ENCODE measurements at regions not wholly inside any gene's neighbourhood (a gene's known extent, or its start where the extent isn't known, plus 50 kb on each side); places are given as distances from the start of the nearest gene placed in this dataset.

DNA sequence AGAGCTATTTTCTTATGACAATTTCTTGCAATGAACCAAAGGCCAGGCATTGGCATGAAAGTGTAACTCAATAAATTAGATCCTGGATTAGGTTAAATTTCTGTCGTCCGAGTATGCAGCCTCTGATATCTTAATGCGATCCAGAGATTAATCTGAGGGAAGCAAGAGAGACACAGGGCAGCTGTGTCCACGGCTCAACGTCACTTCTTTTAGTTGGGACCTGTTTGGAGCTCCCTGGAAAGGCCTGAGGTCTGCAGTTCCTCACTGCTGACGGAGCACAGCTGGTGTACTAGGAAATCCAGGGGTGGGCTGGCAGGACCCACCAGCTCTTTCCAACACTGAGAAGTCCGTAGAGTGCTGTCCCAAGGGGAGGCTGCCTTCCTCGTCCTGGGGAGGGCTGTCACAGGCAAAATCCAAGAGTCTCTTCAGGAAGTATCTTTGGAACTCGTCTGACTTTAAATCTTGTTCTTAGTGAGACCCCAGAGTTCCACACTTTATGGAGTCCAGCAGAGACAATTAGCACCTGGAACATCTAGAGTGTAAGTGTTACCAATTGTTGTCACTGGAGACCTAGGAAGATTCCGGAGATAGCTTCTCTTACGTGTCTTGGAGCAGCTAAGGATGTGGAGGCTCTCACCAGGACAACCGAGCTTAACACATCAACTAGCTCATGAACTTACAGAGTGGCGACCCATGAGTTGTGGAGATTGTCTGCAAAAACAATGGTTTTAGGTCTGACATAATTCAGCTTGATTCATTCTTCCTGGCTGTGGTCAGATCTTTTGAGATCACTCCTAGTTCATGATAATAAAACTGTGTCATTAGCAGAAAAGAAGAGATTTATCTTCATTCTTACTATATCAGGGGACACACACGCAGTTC is 173.7 kb downstream of the ACKR3 start:
- WGBS, 2 donors, result 70 to 76% methylated on average over 14 of the region's 14 CpGs

DNA sequence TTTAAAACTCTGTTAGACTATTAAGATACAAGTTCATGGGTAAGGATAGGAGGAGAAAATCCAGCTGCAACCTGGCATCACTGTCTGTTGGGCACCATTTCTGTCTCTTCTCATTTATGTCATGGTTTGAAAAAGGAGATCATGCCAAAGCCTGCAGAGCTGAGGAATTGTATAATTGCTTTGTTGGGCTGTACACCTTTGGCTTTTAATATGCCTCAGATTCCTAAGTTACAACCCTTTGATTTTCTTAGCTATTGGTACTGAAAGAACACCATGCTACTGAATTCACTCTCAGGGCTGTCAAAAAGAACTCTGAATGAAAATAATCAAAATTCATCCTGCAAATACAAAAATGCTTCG is 174.3 kb downstream of the ACKR3 start:
- Histone ChIP-seq H3K36me3 (no peaks in the 10 kb centered on the region), H3K9me3 (no peaks in the 10 kb centered on the region), H3K4me3 (no peak overlapping the region), H3K27me3 (no peaks in the 10 kb centered on the region), H3K4me1 (peaks cover 0 to 7% (median 2%) of the 10 kb centered on the region in 4 donors), H3K27ac (peak overlapping the region in 1 of 4 donors; percentile 9)
- 60 to 79% methylated on average over 1 of the region's 1 CpG for WGBS, 2 donors
- TF ChIP-seq, protein P1, sequence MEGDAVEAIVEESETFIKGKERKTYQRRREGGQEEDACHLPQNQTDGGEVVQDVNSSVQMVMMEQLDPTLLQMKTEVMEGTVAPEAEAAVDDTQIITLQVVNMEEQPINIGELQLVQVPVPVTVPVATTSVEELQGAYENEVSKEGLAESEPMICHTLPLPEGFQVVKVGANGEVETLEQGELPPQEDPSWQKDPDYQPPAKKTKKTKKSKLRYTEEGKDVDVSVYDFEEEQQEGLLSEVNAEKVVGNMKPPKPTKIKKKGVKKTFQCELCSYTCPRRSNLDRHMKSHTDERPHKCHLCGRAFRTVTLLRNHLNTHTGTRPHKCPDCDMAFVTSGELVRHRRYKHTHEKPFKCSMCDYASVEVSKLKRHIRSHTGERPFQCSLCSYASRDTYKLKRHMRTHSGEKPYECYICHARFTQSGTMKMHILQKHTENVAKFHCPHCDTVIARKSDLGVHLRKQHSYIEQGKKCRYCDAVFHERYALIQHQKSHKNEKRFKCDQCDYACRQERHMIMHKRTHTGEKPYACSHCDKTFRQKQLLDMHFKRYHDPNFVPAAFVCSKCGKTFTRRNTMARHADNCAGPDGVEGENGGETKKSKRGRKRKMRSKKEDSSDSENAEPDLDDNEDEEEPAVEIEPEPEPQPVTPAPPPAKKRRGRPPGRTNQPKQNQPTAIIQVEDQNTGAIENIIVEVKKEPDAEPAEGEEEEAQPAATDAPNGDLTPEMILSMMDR (IDR thresholded peaks at IDR 0.05), result no peak
- TF ChIP-seq POLR2A (IDR thresholded peaks at IDR 0.05) (no peak), EP300 (IDR thresholded peaks at IDR 0.05) (no peak), POLR2AphosphoS5 (IDR thresholded peaks at IDR 0.05) (no peak)
- no peak for DNase-seq
- intact Hi-C loops (cut with DNase I), result no loop called here

More for the DNA sequence above, 173.7 kb downstream of the ACKR3 start:
- intact Hi-C loops (cut with DNase I), result no loop called here
- Histone ChIP-seq H3K36me3 (no peaks in the 10 kb centered on the region), H3K27ac (peak overlapping the region; percentile 17 to 59 (median 39)), H3K4me1 (peaks cover 0 to 7% (median 2%) of the 10 kb centered on the region in 4 donors), H3K27me3 (no peaks in the 10 kb centered on the region), H3K9me3 (no peaks in the 10 kb centered on the region), H3K4me3 (no peak overlapping the region)
- peak; percentile 74 for DNase-seq
- TF ChIP-seq, protein P1 (IDR thresholded peaks at IDR 0.05), result no peak
- no peak for TF ChIP-seq POLR2A (IDR thresholded peaks at IDR 0.05)
- TF ChIP-seq POLR2AphosphoS5 (IDR thresholded peaks at IDR 0.05), result peak in 2 of 4 donors; percentile 48 to 55
- no peak for TF ChIP-seq EP300 (IDR thresholded peaks at IDR 0.05)

DNA sequence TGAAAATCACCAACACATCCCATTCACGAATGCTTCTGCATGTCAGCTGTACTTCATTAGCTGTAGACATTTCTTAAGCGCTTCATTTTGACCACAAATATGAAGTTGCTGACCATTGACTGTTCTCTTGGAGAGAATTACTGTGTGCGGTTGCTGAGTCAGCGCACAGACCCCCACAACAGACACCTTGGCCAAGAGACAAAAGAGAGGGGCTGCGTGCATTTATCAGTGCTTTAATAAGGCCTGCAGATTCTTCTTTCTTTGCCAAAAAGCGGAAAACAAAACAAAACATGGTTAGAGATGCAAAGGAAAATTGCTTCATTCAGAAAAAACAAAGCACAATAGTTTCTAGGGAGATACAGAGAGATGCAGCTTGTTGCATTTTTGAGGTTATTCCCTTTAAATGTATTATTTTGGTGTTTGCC is 174.7 kb downstream of the ACKR3 start:
- Histone ChIP-seq H3K9me3 (no peaks in the 10 kb centered on the region), H3K4me1 (peaks cover 0 to 7% (median 2%) of the 10 kb centered on the region in 4 donors), H3K27me3 (no peaks in the 10 kb centered on the region), H3K36me3 (no peaks in the 10 kb centered on the region), H3K4me3 (no peak overlapping the region), H3K27ac (peak overlapping the region in 1 of 4 donors; percentile 9)
- intact Hi-C loops (cut with DNase I), result no loop called here
- no peak for DNase-seq
- peak in 1 of 4 donors; percentile 12 for TF ChIP-seq POLR2AphosphoS5 (IDR thresholded peaks at IDR 0.05)
- no peak for TF ChIP-seq POLR2A (IDR thresholded peaks at IDR 0.05)
- WGBS, 2 donors, result 78 to 81% methylated on average over 6 of the region's 6 CpGs

DNA sequence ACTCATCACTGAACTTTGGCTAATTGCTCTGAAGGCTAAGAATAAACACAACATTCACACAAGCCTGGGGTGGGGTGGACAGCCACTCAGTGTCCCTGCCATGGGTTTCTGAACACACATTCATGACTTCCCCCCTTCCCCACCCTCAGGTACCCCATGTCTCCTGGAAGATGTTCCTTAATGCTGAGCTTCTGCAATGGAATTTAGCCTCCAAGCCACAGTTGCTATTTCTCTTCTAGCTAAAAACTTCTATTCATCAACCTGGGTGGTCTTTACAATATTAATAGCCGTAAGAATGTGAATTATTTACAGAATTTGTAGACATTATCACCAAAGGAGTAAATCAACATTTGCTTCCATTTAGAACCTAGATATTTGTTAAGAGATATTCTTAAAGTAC is 175.1 kb downstream of the ACKR3 start:
- Histone ChIP-seq H3K27me3 (no peaks in the 10 kb centered on the region), H3K4me3 (no peak overlapping the region), H3K4me1 (peaks cover 0 to 7% (median 2%) of the 10 kb centered on the region in 4 donors), H3K9me3 (no peaks in the 10 kb centered on the region), H3K27ac (peak overlapping the region in 1 of 4 donors; percentile 9), H3K36me3 (no peaks in the 10 kb centered on the region)
- intact Hi-C loops (cut with DNase I), result no loop called here
- DNase-seq, result no peak
- 71 to 81% methylated on average over 1 of the region's 1 CpG for WGBS, 2 donors
- no peak for TF ChIP-seq EP300 (IDR thresholded peaks at IDR 0.05)
- no peak for TF ChIP-seq POLR2A (IDR thresholded peaks at IDR 0.05)
- no peak for TF ChIP-seq POLR2AphosphoS5 (IDR thresholded peaks at IDR 0.05)
- TF ChIP-seq, protein P1 (IDR thresholded peaks at IDR 0.05), result no peak

DNA sequence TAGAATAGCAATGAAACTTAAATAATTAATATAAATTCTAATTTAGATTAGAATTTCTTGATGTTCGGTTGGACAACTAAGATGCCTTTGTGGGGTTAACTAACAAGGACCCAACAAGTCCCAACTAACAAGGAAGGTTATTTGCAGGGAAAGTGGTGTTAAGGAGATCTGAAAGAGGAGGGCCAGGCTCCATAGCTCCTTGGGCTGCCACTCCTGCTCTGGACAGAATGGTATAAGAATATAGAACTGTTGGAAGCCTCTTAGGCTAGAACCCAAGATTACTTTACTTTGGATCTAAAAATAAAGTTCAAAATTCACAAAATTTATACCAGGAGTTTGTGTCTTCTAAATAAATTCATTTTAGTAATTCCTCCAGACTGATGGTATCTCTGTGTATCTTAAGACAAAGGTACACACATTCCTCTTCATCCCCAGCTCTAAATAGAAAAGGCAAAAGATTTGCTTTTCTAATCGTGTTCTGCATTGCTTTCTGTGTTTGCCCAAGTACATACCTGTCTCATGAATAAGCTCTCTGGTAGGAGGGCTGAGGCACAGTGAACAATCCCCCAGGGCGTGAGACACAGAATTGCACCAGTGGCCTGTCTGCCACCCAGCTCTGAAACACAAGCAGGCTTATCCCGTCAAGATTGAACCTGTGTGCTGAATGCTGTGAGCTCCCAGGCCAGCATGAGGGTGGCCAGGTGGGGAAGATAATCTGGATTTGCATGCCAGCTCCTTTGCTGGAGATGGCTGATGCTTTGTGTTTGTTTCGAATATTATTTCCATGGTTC is 176.0 kb downstream of the ACKR3 start:
- Histone ChIP-seq H3K4me3 (no peak overlapping the region), H3K27me3 (no peaks in the 10 kb centered on the region), H3K9me3 (no peaks in the 10 kb centered on the region), H3K27ac (peak overlapping the region in 1 of 4 donors; percentile 4), H3K4me1 (peaks cover 0 to 7% (median 2%) of the 10 kb centered on the region in 4 donors), H3K36me3 (no peaks in the 10 kb centered on the region)
- 47 to 71% methylated on average over 5 of the region's 5 CpGs for WGBS, 2 donors
- TF ChIP-seq, protein P1 (IDR thresholded peaks at IDR 0.05), result no peak
- TF ChIP-seq EP300 (IDR thresholded peaks at IDR 0.05) (no peak), POLR2A (IDR thresholded peaks at IDR 0.05) (no peak)
- no peak for DNase-seq
- intact Hi-C loops (cut with DNase I), result no loop called here
